HepG2 (cell line): ENCODE measurements at regions not wholly inside any gene's neighbourhood (a gene's known extent, or its start where the extent isn't known, plus 50 kb on each side); places are given as distances from the start of the nearest gene placed in this dataset.

Source experiments
- AHR ChIP-seq: IDR thresholded peaks from 2 replicates; pipeline ENCODE4 v1.6.1; 2018; ENCODE audit warnings: missing genetic modification reagents, missing compliant biosample characterization
- ARID4A ChIP-seq: sonication (generic); formaldehyde crosslinking; IDR thresholded peaks from 2 replicates; pipeline ENCODE4 v1.5.0; 2020; ENCODE audit warnings: mild to moderate bottlenecking, missing genetic modification reagents, borderline replicate concordance
- ETV6 ChIP-seq: sonication (generic); formaldehyde crosslinking; conservative IDR thresholded peaks from 2 replicates; pipeline ENCODE4 v1.4.0; 2020; ENCODE audit warnings: missing genetic modification reagents
- KDM6A ChIP-seq: IDR thresholded peaks from 2 replicates; pipeline ENCODE4 v1.6.1; 2016; ENCODE audit warnings: low read depth
- MAZ ChIP-seq, 2 experiments: sonication (generic) in 1 of 2; formaldehyde crosslinking in 1 of 2; IDR thresholded peaks; 2 replicates each; pipeline versions ENCODE4 v1.5.0 to v1.6.1; 2012 to 2020; ENCODE audit warnings: low read depth in 2 of 2, mild to moderate bottlenecking in 2 of 2, borderline replicate concordance in 1 of 2, improper control_type of control experiment in 1 of 2, low read length in 1 of 2, missing genetic modification reagents in 1 of 2, moderate library complexity in 1 of 2
- MIXL1 ChIP-seq: IDR thresholded peaks from 2 replicates; pipeline ENCODE4 v1.6.1; 2016
- MXI1 ChIP-seq: IDR thresholded peaks from 3 replicates; pipeline ENCODE4 v1.6.1; 2012; ENCODE audit warnings: low read depth, low read length, inconsistent platforms, borderline replicate concordance
- ONECUT2 ChIP-seq: sonication (generic); formaldehyde crosslinking; IDR thresholded peaks from 2 replicates; pipeline ENCODE4 v1.4.0; 2020; ENCODE audit warnings: missing genetic modification reagents
- PCBP2 ChIP-seq: fragments of 200-400 bp; formaldehyde crosslinking; optimal IDR thresholded peaks from 2 replicates; pipeline ENCODE3; 2018; ENCODE audit warnings: low read length, low read depth; ENCODE audit not compliant: poor library complexity, severe bottlenecking
- RAD21 ChIP-seq: fragments of 450-650 bp; formaldehyde crosslinking; IDR thresholded peaks from 2 replicates; pipeline ENCODE4 v1.5.0; 2020; ENCODE audit warnings: mild to moderate bottlenecking
- RAD51 ChIP-seq: fragments of 450-650 bp; IDR thresholded peaks from 2 replicates; pipeline ENCODE4 v1.6.1; 2016; ENCODE audit warnings: borderline replicate concordance
- SMAD9 ChIP-seq: sonication (generic); formaldehyde crosslinking; IDR thresholded peaks from 2 replicates; pipeline ENCODE4 v1.5.1; 2020; ENCODE audit warnings: mild to moderate bottlenecking, missing genetic modification reagents
- SNAPC4 ChIP-seq: sonication (generic); formaldehyde crosslinking; IDR thresholded peaks from 2 replicates; pipeline ENCODE4 v1.4.0; 2020; ENCODE audit warnings: mild to moderate bottlenecking, missing genetic modification reagents
- ZFP36L1 ChIP-seq: sonication (generic); formaldehyde crosslinking; IDR thresholded peaks from 2 replicates; pipeline ENCODE4 v1.8.0; 2022; ENCODE audit warnings: mild to moderate bottlenecking, missing genetic modification reagents, moderate library complexity
- ZFP82 ChIP-seq: sonication (generic); formaldehyde crosslinking; IDR thresholded peaks from 2 replicates; pipeline ENCODE4 v1.5.1; 2020; ENCODE audit warnings: mild to moderate bottlenecking, missing genetic modification reagents, borderline replicate concordance
- ZKSCAN1 ChIP-seq: fragments of 150-350 bp; IDR thresholded peaks from 2 replicates; pipeline ENCODE4 v1.6.1; 2014; ENCODE audit warnings: low read length
- ZNF282 ChIP-seq: fragments of 450-650 bp; IDR thresholded peaks from 2 replicates; pipeline ENCODE4 v1.6.1; 2018; ENCODE audit not compliant: partially characterized antibody
- ZNF513 ChIP-seq: sonication (generic); formaldehyde crosslinking; conservative IDR thresholded peaks from 2 replicates; pipeline ENCODE4 v1.5.0; 2020; ENCODE audit warnings: missing genetic modification reagents
- ZNF607 ChIP-seq: sonication (generic); formaldehyde crosslinking; IDR thresholded peaks from 2 replicates; pipeline ENCODE4 v1.5.1; 2020; ENCODE audit warnings: missing genetic modification reagents, mild to moderate bottlenecking, borderline replicate concordance
- ZNF747 ChIP-seq: sonication (generic); formaldehyde crosslinking; IDR thresholded peaks from 2 replicates; pipeline ENCODE4 v1.8.1; 2023; ENCODE audit warnings: missing genetic modification reagents, mild to moderate bottlenecking, borderline replicate concordance
- ZNF792 ChIP-seq: IDR thresholded peaks from 2 replicates; pipeline ENCODE4 v1.6.1; 2016

- no peak for TF ChIP-seq SNAPC4 (CRISPR knock-in tag)
- no peak for TF ChIP-seq ZNF792
- TF ChIP-seq ZFP36L1 (CRISPR knock-in tag): no peak
- TF ChIP-seq ZNF513 (CRISPR knock-in tag): no peak
- no peak for TF ChIP-seq ZNF607
- TF ChIP-seq ZFP82 (CRISPR knock-in tag): no peak
- TF ChIP-seq ETV6 (CRISPR knock-in tag): no peak
- no peak for TF ChIP-seq MXI1
- TF ChIP-seq ZKSCAN1: no peak
- TF ChIP-seq MAZ (IDR thresholded peaks at IDR 0.05; ENCODE audit: borderline replicate concordance, low read depth, low read length): no peak
- TF ChIP-seq MAZ (CRISPR knock-in tag; IDR thresholded peaks at IDR 0.05; ENCODE audit: low read depth): no peak
- no peak for TF ChIP-seq ZNF282
- TF ChIP-seq AHR: no peak
- TF ChIP-seq ONECUT2: no peak
- no peak for TF ChIP-seq PCBP2
- TF ChIP-seq RAD21: no peak
- no peak for TF ChIP-seq RAD51
- no peak for TF ChIP-seq SMAD9 (CRISPR knock-in tag)
- TF ChIP-seq ARID4A (CRISPR knock-in tag): no peak
- no peak for TF ChIP-seq MIXL1 (CRISPR knock-in tag)
- TF ChIP-seq ZNF747 (CRISPR knock-in tag): no peak
- TF ChIP-seq KDM6A (CRISPR knock-in tag): no peak
These were observed 321.1 kb downstream of the MN1 start (continued) for GRCh38 chr22:27480487-27480886.
